ENCODE measurements at regions not wholly inside any gene's neighbourhood (a gene's known extent, or its start where the extent isn't known, plus 50 kb on each side); places are given as distances from the start of the nearest gene placed in this dataset.

GRCh38 chr9:129334105-129334935 is 156.3 kb upstream of the IER5L start:
- TF ChIP-seq CTCF (IDR thresholded peaks at IDR 0.05) = peak in 1 of 2 experiments; percentile 15
- no peaks in the 10 kb centered on the region for H3K27me3 ChIP-seq
- DNase-seq = peak; percentile 93 to 96
- no peaks in the 10 kb centered on the region for H3K36me3 ChIP-seq
- H3K9me3 ChIP-seq = peaks cover 0 to 12% (median 5%) of the 10 kb centered on the region in 3 donors
- peak overlapping the region in 1 of 2 donors; percentile 28 for H3K4me3 ChIP-seq
- peaks cover 16 to 83% (median 57%) of the 10 kb centered on the region in 4 donors for H3K4me1 ChIP-seq
- H3K27ac ChIP-seq = peak overlapping the region; percentile 87 to 92
- intact Hi-C loops (cut with DNase I; ENCODE audit: low total_unique reads) = loop anchor here (5.0 to 10.0 kb wide), 3 partner anchors 157 to 190 kb away; partner anchors contain the start of gene IER5L

GRCh38 chr9:129333617-129334104 is 155.6 kb upstream of the IER5L start:
- intact Hi-C loops (cut with DNase I; ENCODE audit: low total_unique reads) = loop anchor here (5.0 to 10.0 kb wide), 3 partner anchors 156 to 189 kb away; partner anchors contain the start of gene IER5L
- Histone ChIP-seq H3K4me3 (peak overlapping the region in 1 of 2 donors; percentile 28), H3K27ac (peak overlapping the region; percentile 87 to 92), H3K36me3 (no peaks in the 10 kb centered on the region), H3K27me3 (no peaks in the 10 kb centered on the region), H3K4me1 (peaks cover 16 to 83% (median 54%) of the 10 kb centered on the region in 4 donors), H3K9me3 (peaks cover 0 to 12% (median 5%) of the 10 kb centered on the region in 3 donors)
- TF ChIP-seq CTCF (IDR thresholded peaks at IDR 0.05) = no peak
- DNase-seq = no peak

GRCh38 chr9:129332581-129332980 is 154.5 kb upstream of the IER5L start:
- no peak for TF ChIP-seq CTCF (IDR thresholded peaks at IDR 0.05)
- H3K4me1 ChIP-seq = peaks cover 16 to 84% (median 62%) of the 10 kb centered on the region in 4 donors
- intact Hi-C loops (cut with DNase I; ENCODE audit: low total_unique reads) = loop anchor here (5.0 to 10.0 kb wide), 3 partner anchors 155 to 188 kb away; partner anchors contain the start of gene IER5L
- H3K4me3 ChIP-seq = no peak overlapping the region
- H3K27me3 ChIP-seq = no peaks in the 10 kb centered on the region
- H3K27ac ChIP-seq = peak overlapping the region; percentile 69 to 92
- no peak for DNase-seq
- H3K9me3 ChIP-seq = peaks cover 0 to 12% (median 5%) of the 10 kb centered on the region in 3 donors
- no peaks in the 10 kb centered on the region for H3K36me3 ChIP-seq

- peaks cover 16 to 79% (median 57%) of the 10 kb centered on the region in 4 donors for H3K4me1 ChIP-seq
- intact Hi-C loops (cut with DNase I; ENCODE audit: low total_unique reads) = loop anchor here (5.0 to 10.0 kb wide), 3 partner anchors 155 to 187 kb away; partner anchors contain the start of gene IER5L
- H3K27me3 ChIP-seq = no peaks in the 10 kb centered on the region
- TF ChIP-seq CTCF (IDR thresholded peaks at IDR 0.05) = no peak
- no peak for DNase-seq
- H3K9me3 ChIP-seq = peaks cover 0 to 12% (median 5%) of the 10 kb centered on the region in 3 donors
- no peaks in the 10 kb centered on the region for H3K36me3 ChIP-seq
- H3K27ac ChIP-seq = peak overlapping the region; percentile 69 to 92
- H3K4me3 ChIP-seq = no peak overlapping the region
Measured at GRCh38 chr9:129331772-129332500, 153.9 kb upstream of the IER5L start.

GRCh38 chr9:129331493-129331765 is 153.4 kb upstream of the IER5L start:
- peaks cover 0 to 12% (median 5%) of the 10 kb centered on the region in 3 donors for H3K9me3 ChIP-seq
- peak overlapping the region; percentile 72 to 92 for H3K27ac ChIP-seq
- no peak for TF ChIP-seq CTCF (IDR thresholded peaks at IDR 0.05)
- H3K27me3 ChIP-seq = no peaks in the 10 kb centered on the region
- no peak for DNase-seq
- intact Hi-C loops (cut with DNase I; ENCODE audit: low total_unique reads) = loop anchor here (5.0 to 10.0 kb wide), 3 partner anchors 154 to 187 kb away; partner anchors contain the start of gene IER5L
- peaks cover 16 to 74% (median 54%) of the 10 kb centered on the region in 4 donors for H3K4me1 ChIP-seq
- no peak overlapping the region for H3K4me3 ChIP-seq
- H3K36me3 ChIP-seq = no peaks in the 10 kb centered on the region

Data from tibial artery (tissue), 4 donors.